Gastroesophageal sphincter (tissue), 4 donors: ENCODE measurements at regions not wholly inside any gene's neighbourhood (a gene's known extent, or its start where the extent isn't known, plus 50 kb on each side); places are given as distances from the start of the nearest gene placed in this dataset.

Experiments
- ATAC-seq: fragments of 150-250 bp; one replicate; pipeline ENCODE4 v1.9.1; 2016; ENCODE audit warnings: mild to moderate bottlenecking, moderate library complexity
- H3K27ac ChIP-seq, 4 donors: fragments of 200-600 bp; sonication (generic) in 3 of 4; 1 replicate in 3 of 4; 2 replicates in 1 of 4; pipeline ENCODE4 v1.5.1; 2016 to 2019
- H3K27me3 ChIP-seq: fragments of 200-600 bp; sonication (generic); one replicate; pipeline ENCODE4 v1.5.1; 2019
- H3K36me3 ChIP-seq, 2 donors: fragments of 200-600 bp; sonication (generic); one replicate each; pipeline ENCODE4 v1.5.1; 2019; ENCODE audit warnings: control low read depth in 1 of 2
- H3K4me1 ChIP-seq, 3 donors: fragments of 200-600 bp; sonication (generic); 1 replicate in 2 of 3; 2 replicates in 1 of 3; pipeline ENCODE4 v1.5.1; 2016 to 2019; ENCODE audit warnings: control low read depth in 2 of 3
- H3K4me3 ChIP-seq, 2 donors: fragments of 200-600 bp; sonication (generic); one replicate each; pipeline ENCODE4 v1.5.1; 2019; ENCODE audit warnings: mild to moderate bottlenecking in 1 of 2, moderate library complexity in 1 of 2
- H3K9me3 ChIP-seq, 3 donors: fragments of 200-600 bp; sonication (generic); one replicate each; pipeline ENCODE4 v1.5.1; 2017 to 2019; ENCODE audit warnings: control low read depth in 2 of 3
- EP300 ChIP-seq: sonication (generic); formaldehyde crosslinking; IDR thresholded peaks from one replicate; pipeline ENCODE4 v1.6.1; 2017; ENCODE audit warnings: antibody characterized with exemption, mild to moderate bottlenecking
- POLR2A ChIP-seq, 2 donors: fragments of 450-650 bp; IDR thresholded peaks; one replicate each; pipeline ENCODE4 v1.6.1; 2017; ENCODE audit warnings: antibody characterized with exemption in 2 of 2, mild to moderate bottlenecking in 2 of 2, moderate library complexity in 1 of 2
- POLR2AphosphoS5 ChIP-seq: sonication (generic); formaldehyde crosslinking; IDR thresholded peaks from one replicate; pipeline ENCODE4 v1.6.1; 2017; ENCODE audit warnings: antibody characterized with exemption
- WGBS, 2 donors: methylation state at CpG; one replicate each; pipeline ENCODE4 v1.1.5; 2018; ENCODE audit warnings: low coverage in 1 of 2; 5-methylcytosine and 5-hydroxymethylcytosine counted together
- TF ChIP-seq, protein P1 (sequence below), 4 experiments: fragments of 200-600 bp in 2 of 4; fragments of 450-650 bp in 2 of 4; sonication (generic) in 1 of 4; IDR thresholded peaks; one replicate each; pipeline ENCODE4 v1.5.1; 2017 to 2019; ENCODE audit warnings: antibody characterized with exemption in 4 of 4, mild to moderate bottlenecking in 2 of 4, moderate library complexity in 2 of 4

DNA sequence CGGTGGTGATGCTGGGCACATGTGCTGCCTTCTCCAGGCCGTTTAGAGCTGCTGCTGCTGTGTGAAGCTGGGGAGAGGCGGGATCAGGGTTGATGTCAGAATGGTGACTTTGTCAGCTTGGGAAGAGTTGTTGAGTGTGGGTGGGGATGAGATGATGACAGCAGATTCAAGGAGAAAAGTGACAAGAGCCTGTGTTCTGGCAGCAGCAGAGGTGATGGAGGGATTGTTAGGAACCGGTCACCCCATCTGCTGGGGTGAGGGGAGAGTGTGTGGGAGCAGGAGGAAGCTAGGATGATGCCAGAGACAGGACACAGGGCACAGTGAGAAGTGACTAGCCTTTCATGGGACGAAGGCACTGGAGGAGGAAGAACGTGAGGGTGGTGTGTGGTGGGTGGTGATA, 345.5 kb downstream of the RNF144A start:
- Histone ChIP-seq H3K36me3 (no peaks in the 10 kb centered on the region), H3K27ac (no peak overlapping the region), H3K4me3 (no peak overlapping the region), H3K4me1 (no peaks in the 10 kb centered on the region), H3K9me3 (no peaks in the 10 kb centered on the region), H3K27me3 (peaks cover 6% of the 10 kb centered on the region)
- WGBS, 2 donors: 62 to 65% methylated on average over 5 to 6 of the region's 6 CpGs
- ATAC-seq: no peak
- no peak for TF ChIP-seq EP300
- no peak for TF ChIP-seq POLR2AphosphoS5
- TF ChIP-seq POLR2A (IDR thresholded peaks at IDR 0.05): no peak
- TF ChIP-seq, protein P1, sequence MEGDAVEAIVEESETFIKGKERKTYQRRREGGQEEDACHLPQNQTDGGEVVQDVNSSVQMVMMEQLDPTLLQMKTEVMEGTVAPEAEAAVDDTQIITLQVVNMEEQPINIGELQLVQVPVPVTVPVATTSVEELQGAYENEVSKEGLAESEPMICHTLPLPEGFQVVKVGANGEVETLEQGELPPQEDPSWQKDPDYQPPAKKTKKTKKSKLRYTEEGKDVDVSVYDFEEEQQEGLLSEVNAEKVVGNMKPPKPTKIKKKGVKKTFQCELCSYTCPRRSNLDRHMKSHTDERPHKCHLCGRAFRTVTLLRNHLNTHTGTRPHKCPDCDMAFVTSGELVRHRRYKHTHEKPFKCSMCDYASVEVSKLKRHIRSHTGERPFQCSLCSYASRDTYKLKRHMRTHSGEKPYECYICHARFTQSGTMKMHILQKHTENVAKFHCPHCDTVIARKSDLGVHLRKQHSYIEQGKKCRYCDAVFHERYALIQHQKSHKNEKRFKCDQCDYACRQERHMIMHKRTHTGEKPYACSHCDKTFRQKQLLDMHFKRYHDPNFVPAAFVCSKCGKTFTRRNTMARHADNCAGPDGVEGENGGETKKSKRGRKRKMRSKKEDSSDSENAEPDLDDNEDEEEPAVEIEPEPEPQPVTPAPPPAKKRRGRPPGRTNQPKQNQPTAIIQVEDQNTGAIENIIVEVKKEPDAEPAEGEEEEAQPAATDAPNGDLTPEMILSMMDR (IDR thresholded peaks at IDR 0.05): no peak

DNA sequence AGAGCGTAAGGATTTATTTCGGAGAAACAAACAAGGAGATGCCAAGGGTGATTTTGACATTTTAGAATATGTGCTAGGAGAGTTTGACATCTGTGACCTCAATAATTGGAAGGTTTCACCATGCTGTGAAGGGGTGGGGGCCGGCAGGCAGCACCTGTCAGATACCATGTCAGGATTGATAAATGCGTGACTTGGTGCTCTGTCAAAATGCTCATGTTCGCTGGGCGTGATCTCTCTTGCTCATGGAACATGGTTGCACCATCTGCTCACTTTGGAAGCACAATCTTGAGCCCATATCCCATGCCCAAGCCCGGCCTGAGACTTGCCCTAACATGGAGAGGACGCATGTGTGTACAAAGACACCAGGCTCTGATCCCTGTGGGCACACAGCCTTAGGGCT, 347.6 kb downstream of the RNF144A start:
- ATAC-seq: no peak
- Histone ChIP-seq H3K36me3 (no peaks in the 10 kb centered on the region), H3K9me3 (no peaks in the 10 kb centered on the region), H3K27me3 (peaks cover 9% of the 10 kb centered on the region), H3K4me3 (no peak overlapping the region), H3K4me1 (no peaks in the 10 kb centered on the region), H3K27ac (no peak overlapping the region)
- TF ChIP-seq POLR2A (IDR thresholded peaks at IDR 0.05) (no peak), POLR2AphosphoS5 (no peak), EP300 (no peak)
- TF ChIP-seq, protein P1 (IDR thresholded peaks at IDR 0.05): no peak
- 98 to 100% methylated on average over 2 to 5 of the region's 8 CpGs for WGBS, 2 donors

DNA sequence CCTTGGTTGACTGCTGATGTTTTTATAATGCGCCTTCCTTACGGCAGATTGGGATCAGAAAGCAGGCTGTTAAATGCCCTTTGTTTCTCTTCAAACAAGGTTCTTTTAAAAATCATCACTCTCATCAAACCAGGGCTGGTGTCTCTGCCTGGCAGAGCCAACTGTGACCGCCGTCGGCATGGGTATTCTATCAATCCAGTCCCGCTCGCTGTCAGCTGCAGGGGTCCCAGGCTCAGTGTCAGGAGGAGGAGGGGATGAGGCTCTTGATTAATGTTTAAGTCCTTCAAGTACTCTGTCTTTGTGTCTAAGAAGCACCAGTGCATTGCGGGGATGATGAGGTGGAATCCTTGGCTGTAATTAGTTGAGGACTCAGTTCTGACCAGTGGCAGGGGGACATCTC, 348.1 kb downstream of the RNF144A start:
- WGBS, 2 donors: 48 to 100% methylated on average over 2 to 8 of the region's 8 CpGs
- Histone ChIP-seq H3K36me3 (no peaks in the 10 kb centered on the region), H3K9me3 (no peaks in the 10 kb centered on the region), H3K27me3 (peaks cover 9% of the 10 kb centered on the region), H3K4me3 (no peak overlapping the region), H3K4me1 (no peaks in the 10 kb centered on the region), H3K27ac (no peak overlapping the region)
- no peak for ATAC-seq
- no peak for TF ChIP-seq EP300

DNA sequence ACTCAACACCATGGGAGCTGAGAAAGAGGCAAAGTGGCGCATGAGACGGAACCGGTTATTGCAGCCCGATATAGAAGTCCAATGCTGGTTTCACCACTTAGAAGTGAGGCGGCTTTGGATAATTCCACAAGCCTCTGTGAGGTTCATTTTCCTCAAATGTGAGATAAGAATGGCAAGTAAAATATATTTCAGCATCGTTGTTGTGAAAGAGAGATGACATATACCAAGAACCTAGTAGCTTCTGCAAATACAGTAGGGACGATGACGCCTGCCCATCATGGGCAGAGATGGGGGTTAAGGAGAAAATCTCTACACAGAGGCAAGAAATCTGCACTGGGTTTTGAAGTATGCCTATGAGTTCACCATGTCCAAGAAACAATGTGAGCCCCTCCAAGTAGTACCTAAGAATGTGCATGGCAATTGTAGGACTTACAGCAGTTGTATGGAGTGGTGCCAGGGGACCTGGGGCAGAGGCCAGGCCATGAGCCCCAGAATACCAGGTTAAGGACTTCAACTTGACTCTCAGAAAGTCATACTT, 352.0 kb downstream of the RNF144A start:
- 98 to 99% methylated on average over 6 to 8 of the region's 8 CpGs for WGBS, 2 donors
- H3K27ac ChIP-seq: no peak overlapping the region

DNA sequence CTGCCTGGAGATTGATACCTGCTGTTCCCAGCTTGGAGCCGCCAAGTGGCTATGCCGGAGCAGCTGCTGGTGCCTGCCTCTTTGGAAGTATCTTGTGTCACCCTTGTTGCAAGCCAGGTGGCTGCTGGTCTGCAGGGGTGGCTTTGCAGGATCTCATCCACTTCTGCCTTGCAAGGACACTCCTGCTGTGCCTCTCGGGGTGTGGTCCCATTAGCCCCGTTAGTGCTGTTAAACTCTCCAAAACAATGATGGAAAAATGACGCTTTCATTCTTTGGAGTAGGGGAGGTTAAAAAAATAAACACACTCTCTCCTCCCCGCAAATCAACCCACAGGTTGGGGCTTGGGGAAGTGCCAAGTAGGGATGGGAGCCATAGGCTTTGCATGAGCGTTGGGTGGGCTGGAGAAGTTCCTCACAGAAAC, 352.8 kb downstream of the RNF144A start:
- Histone ChIP-seq H3K4me3 (no peak overlapping the region), H3K27me3 (peaks cover 9% of the 10 kb centered on the region), H3K9me3 (no peaks in the 10 kb centered on the region), H3K27ac (no peak overlapping the region), H3K36me3 (no peaks in the 10 kb centered on the region), H3K4me1 (no peaks in the 10 kb centered on the region)
- TF ChIP-seq EP300: no peak
- TF ChIP-seq POLR2AphosphoS5: no peak
- TF ChIP-seq POLR2A (IDR thresholded peaks at IDR 0.05): no peak
- TF ChIP-seq, protein P1 (IDR thresholded peaks at IDR 0.05): no peak
- ATAC-seq: no peak
- 34 to 40% methylated on average over 1 to 2 of the region's 7 CpGs for WGBS, 2 donors

More for the DNA sequence above, 352.0 kb downstream of the RNF144A start:
- no peaks in the 10 kb centered on the region for H3K4me1 ChIP-seq
- TF ChIP-seq POLR2A (IDR thresholded peaks at IDR 0.05) (no peak), EP300 (no peak), POLR2AphosphoS5 (no peak)
- TF ChIP-seq, protein P1 (IDR thresholded peaks at IDR 0.05): no peak
- H3K9me3 ChIP-seq: no peaks in the 10 kb centered on the region
- peaks cover 9% of the 10 kb centered on the region for H3K27me3 ChIP-seq
- ATAC-seq: no peak
- H3K4me3 ChIP-seq: no peak overlapping the region
- no peaks in the 10 kb centered on the region for H3K36me3 ChIP-seq
